Bronchial epithelial cell (primary cell): ENCODE measurements at regions not wholly inside any gene's neighbourhood (a gene's known extent, or its start where the extent isn't known, plus 50 kb on each side); places are given as distances from the start of the nearest gene placed in this dataset.

Source experiments
- DNase-seq: peaks from one replicate; pipeline ENCODE4 v3.0.0-alpha.2; 2010; ENCODE audit warnings: low read depth
- FAIRE-seq: peaks from 2 replicates; lab custom pipeline; 2011; peaks lifted over from hg19 to GRCh38; lab: Jason Lieb, UNC
- H3K27me3 ChIP-seq: 2 replicates; pipeline ENCODE4 v1.5.1; 2011; ENCODE audit warnings: low read length; ENCODE audit not compliant: control insufficient read depth, insufficient read depth
- H3K36me3 ChIP-seq: 2 replicates; pipeline ENCODE4 v1.5.1; 2011; ENCODE audit warnings: low read length; ENCODE audit not compliant: control insufficient read depth, insufficient read depth
- H3K4me3 ChIP-seq: 2 replicates; pipeline ENCODE4 v1.5.1; 2011; ENCODE audit warnings: mild to moderate bottlenecking, low read depth, low read length, control low read depth
- TF ChIP-seq, protein P1 (sequence below): IDR thresholded peaks from 2 replicates; pipeline ENCODE4 v1.5.1; 2011; ENCODE audit warnings: mild to moderate bottlenecking, moderate library complexity, low read length, control low read depth, inconsistent platforms; ENCODE audit not compliant: insufficient read depth, severe bottlenecking

DNA sequence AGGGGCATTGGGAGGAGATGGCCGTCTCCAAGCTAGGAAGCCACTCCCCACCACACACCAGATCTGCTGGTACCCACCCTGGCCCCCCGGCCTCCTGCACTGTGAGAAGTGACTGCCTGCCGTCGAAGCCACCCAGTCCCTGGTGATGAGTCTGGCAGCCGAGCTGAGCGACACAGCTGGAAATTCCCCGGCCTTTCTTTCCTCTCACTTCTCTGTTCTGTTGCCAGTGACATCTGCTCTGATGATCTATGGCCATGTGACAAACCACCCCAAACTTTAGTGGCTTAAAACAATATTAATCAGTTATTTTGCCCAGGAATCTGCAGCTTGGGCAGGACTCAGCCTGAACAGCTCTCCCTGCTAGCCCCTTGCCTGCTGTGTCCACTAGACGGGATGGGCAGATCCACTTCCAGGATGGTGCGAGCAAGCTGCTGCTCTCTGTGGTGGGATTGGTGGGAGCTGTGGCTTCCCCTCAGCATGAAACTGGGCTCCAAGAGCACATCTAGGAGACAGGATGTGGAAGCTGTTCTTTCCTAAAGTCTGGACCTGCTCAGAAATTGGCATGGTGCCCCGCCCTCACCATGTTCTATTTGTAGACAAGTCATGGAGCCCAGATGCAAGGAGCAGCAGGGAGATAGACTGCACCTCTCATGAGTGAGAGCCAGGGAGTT is 211.2 kb downstream of the GADD45G start:
- Histone ChIP-seq H3K27me3 (peaks cover 2% of the 10 kb centered on the region), H3K36me3 (no peaks in the 10 kb centered on the region), H3K4me3 (no peak overlapping the region)
- TF ChIP-seq, protein P1, sequence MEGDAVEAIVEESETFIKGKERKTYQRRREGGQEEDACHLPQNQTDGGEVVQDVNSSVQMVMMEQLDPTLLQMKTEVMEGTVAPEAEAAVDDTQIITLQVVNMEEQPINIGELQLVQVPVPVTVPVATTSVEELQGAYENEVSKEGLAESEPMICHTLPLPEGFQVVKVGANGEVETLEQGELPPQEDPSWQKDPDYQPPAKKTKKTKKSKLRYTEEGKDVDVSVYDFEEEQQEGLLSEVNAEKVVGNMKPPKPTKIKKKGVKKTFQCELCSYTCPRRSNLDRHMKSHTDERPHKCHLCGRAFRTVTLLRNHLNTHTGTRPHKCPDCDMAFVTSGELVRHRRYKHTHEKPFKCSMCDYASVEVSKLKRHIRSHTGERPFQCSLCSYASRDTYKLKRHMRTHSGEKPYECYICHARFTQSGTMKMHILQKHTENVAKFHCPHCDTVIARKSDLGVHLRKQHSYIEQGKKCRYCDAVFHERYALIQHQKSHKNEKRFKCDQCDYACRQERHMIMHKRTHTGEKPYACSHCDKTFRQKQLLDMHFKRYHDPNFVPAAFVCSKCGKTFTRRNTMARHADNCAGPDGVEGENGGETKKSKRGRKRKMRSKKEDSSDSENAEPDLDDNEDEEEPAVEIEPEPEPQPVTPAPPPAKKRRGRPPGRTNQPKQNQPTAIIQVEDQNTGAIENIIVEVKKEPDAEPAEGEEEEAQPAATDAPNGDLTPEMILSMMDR: no peak
- no peak for FAIRE-seq
- DNase-seq: no peak

DNA sequence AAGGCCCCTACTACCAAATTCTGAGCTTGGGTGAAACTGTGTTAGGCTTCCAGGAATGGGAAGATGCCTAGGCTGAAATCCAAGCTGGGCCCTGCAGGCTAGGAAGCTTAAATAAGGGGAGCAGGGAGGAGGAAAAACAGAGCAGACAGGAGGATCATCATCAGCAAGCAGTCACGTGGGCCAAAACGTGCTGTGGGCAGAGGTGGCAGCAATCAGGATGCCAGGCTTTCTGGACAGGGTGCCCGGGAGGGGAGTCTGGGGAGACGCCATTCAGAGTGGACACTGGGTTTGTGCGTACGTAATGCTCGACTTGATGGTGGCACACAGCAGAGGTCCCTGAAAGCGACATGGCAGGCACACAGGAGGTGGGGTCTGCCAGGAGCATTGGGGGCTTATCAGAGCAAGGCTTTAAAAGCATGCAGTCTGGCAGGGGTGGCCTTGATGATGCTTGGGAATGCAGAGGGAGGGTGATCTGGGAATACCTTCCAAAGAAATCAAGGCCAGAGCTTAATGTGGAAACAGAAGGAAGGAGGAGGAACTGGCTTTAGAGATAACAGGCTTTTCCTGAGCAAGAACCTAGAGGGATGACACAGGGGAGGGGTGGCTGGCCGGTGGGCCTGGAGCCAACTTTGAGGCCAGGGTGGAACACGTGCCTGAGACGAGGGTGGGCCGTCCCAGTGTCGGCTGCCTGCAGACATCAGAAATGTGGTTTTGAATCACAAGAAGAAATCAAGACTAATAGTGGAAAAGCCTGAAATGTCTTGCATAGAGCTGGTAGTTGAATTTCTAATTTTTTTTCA is 212.5 kb downstream of the GADD45G start:
- TF ChIP-seq, protein P1: no peak
- Histone ChIP-seq H3K36me3 (no peaks in the 10 kb centered on the region), H3K27me3 (peaks cover 2% of the 10 kb centered on the region), H3K4me3 (no peak overlapping the region)
- no peak for DNase-seq
- no peak for FAIRE-seq

DNA sequence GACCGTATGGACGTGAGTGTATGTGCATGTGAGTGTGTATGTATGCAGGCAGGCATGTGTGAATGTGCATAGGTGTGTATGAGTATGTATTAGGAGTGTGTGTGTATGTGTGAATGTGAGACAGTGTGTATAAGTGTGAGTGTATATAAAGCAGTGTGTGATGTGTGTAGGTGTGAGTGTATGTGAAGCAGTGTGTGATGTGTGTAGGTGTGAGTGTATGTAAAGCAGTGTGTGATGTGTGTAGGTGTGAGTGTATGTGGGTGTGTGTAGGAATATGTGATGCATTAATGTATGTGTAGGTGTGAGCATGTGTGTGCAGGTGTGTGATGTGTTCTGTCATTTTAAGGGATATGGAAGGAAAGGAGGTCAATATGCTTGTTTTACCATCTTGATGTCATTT is 215.5 kb downstream of the GADD45G start:
- no peak overlapping the region for H3K4me3 ChIP-seq
- TF ChIP-seq, protein P1: no peak
- DNase-seq (no peak), FAIRE-seq (no peak)
- H3K27me3 ChIP-seq: peaks cover 2% of the 10 kb centered on the region
- no peaks in the 10 kb centered on the region for H3K36me3 ChIP-seq

DNA sequence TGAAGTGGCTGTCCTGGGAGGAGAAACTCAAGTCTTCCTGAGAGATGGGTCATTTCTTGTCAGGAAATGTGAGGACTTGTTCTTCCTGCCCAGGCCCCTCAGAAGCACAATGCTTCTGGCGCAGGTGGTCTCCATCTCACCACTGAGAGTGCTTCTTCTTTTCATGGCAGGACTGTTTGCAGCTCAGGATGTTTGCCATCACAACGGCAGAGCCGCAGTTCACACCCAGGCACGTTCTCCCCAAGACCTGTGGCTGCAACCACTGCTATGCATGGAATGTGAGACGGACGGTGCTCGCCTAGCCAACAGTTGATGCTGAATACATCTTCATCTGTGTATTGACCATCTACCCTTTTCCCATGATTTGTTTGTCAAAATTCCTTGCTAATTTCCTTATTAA is 216.3 kb downstream of the GADD45G start:
- H3K4me3 ChIP-seq: no peak overlapping the region
- H3K27me3 ChIP-seq: peaks cover 2% of the 10 kb centered on the region
- TF ChIP-seq, protein P1: no peak
- DNase-seq: peak; percentile 5
- H3K36me3 ChIP-seq: no peaks in the 10 kb centered on the region
- FAIRE-seq: no peak

DNA sequence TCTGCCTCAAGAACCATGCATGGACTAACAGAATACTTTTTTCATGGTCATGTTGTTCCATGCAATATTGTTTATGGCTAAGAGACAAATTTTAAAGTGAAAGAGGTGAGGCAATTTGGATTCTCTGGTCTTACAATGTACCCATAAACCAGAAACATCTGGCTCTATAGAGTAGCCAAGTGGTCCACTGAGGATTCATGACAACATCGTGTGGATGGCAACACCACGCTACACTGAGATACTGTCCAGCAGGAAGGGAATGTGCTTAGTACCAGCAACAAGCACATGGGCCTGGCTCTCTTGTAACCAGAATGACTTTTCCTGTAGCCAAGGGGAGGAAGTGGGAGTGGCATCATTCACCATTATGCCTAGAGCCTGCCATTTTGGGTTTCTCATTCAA is 218.2 kb downstream of the GADD45G start:
- DNase-seq: no peak
- Histone ChIP-seq H3K36me3 (no peaks in the 10 kb centered on the region), H3K27me3 (peaks cover 2% of the 10 kb centered on the region), H3K4me3 (no peak overlapping the region)
- TF ChIP-seq, protein P1: no peak
- FAIRE-seq: no peak
